Stimulated activated naive B cell treated with anti-CD40 and anti-IgM and Interleukin-4, amounts not matched to agents 10 μg/mL and 1 μg/mL and 100 μg/mL, for 72 hours (primary cell): ENCODE measurements at regions not wholly inside any gene's neighbourhood (a gene's known extent, or its start where the extent isn't known, plus 50 kb on each side); places are given as distances from the start of the nearest gene placed in this dataset.

Experiments
- ATAC-seq, 2 donors: fragments of 150-1000 bp; cut with Tn5 transposase; replicated peaks; 2 replicates each; pipeline ENCODE4 v1.10.0; 2021; ENCODE audit warnings: moderate library complexity in 1 of 2
- DNase-seq: peaks from one replicate; pipeline ENCODE4 v3.0.0; 2021
- H3K27ac Mint-ChIP-seq: one replicate; pipeline ENCODE4 v1.8.0; 2022; ENCODE audit warnings: mild to moderate bottlenecking, mixed read lengths
- H3K27me3 Mint-ChIP-seq, 2 donors: one replicate each; pipeline ENCODE4 v1.8.0; 2022; ENCODE audit warnings: mixed read lengths in 2 of 2
- H3K36me3 Mint-ChIP-seq, 2 donors: one replicate each; pipeline ENCODE4 v1.8.0; 2022; ENCODE audit warnings: mixed read lengths in 2 of 2, mild to moderate bottlenecking in 1 of 2
- H3K4me1 Mint-ChIP-seq, 2 donors: one replicate each; pipeline ENCODE4 v1.8.0; 2022; ENCODE audit warnings: mixed read lengths in 2 of 2, mild to moderate bottlenecking in 1 of 2
- H3K4me3 Mint-ChIP-seq, 2 donors: one replicate each; pipeline ENCODE4 v1.8.0; 2022; ENCODE audit warnings: mild to moderate bottlenecking in 2 of 2, mixed read lengths in 2 of 2, moderate library complexity in 1 of 2
- H3K9me3 Mint-ChIP-seq, 2 donors: one replicate each; pipeline ENCODE4 v1.8.0; 2022; ENCODE audit warnings: mixed read lengths in 2 of 2, mild to moderate bottlenecking in 1 of 2

- H3K4me1 Mint-ChIP-seq: no peaks in the 10 kb centered on the region
- no peaks in the 10 kb centered on the region for H3K36me3 Mint-ChIP-seq
- H3K27ac Mint-ChIP-seq: no peak overlapping the region
- no peak overlapping the region for H3K4me3 Mint-ChIP-seq
- ATAC-seq (no peak), DNase-seq (no peak)
- H3K27me3 Mint-ChIP-seq: peaks cover 0 to 3% of the 10 kb centered on the region in 2 donors
- peaks cover 0 to 1% of the 10 kb centered on the region in 2 donors for H3K9me3 Mint-ChIP-seq
Observed at GRCh38 chr2:2575181-2575577, 244.1 kb upstream of the MYT1L start.

DNA sequence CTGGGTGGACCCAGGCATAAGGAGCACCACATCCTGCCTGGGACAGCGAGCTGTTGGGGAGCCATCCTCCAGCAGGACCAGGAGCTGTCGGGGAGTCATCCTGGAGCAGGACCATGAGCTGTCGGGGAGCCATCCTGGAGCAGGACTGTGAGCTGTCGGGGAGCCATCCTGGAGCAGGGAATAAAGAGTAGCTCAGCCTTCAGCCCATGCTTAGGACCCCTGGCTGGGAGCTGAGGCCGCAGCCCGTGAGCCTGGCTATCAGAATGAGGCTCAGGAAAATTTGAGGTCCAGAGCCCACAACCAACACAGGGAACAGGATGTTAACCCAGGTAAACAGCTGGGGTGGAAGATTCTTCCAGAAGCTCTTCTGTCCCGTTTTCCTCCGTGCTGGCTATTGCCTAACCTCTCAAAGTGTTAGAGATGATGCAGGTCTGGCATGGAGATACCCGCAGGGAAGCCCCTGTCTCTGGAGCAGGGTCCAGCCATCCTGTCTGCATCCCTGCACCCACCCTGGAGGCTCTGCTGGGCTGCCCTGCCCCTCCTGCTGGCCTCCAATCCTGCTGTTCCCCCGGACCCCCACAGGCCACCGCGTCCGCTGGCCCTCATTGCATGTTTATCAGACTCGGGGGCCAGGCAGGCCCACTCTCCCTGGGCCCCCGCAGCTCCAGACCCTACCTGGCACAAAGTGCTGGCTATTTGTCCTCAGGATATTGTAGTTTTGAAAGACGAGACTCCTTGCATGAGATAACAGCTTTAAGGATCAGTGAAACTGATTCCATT, 243.5 kb upstream of the MYT1L start:
- peaks cover 0 to 1% of the 10 kb centered on the region in 2 donors for H3K9me3 Mint-ChIP-seq
- DNase-seq (no peak), ATAC-seq (no peak)
- peaks cover 0 to 3% of the 10 kb centered on the region in 2 donors for H3K27me3 Mint-ChIP-seq
- no peak overlapping the region for H3K4me3 Mint-ChIP-seq
- H3K36me3 Mint-ChIP-seq: no peaks in the 10 kb centered on the region
- H3K4me1 Mint-ChIP-seq: no peaks in the 10 kb centered on the region
- no peak overlapping the region for H3K27ac Mint-ChIP-seq

GRCh38 chr2:2573658-2574293, 242.7 kb upstream of the MYT1L start:
- DNase-seq: no peak
- Mint-ChIP-seq H3K27ac (no peak overlapping the region), H3K4me3 (no peak overlapping the region), H3K9me3 (peaks cover 0 to 1% of the 10 kb centered on the region in 2 donors), H3K4me1 (no peaks in the 10 kb centered on the region), H3K36me3 (no peaks in the 10 kb centered on the region), H3K27me3 (peaks cover 0 to 3% of the 10 kb centered on the region in 2 donors)
- peak; percentile 25 to 36 for ATAC-seq

- DNase-seq: no peak
- peaks cover 0 to 3% of the 10 kb centered on the region in 2 donors for H3K27me3 Mint-ChIP-seq
Observed at GRCh38 chr2:2573205-2573604, 242.1 kb upstream of the MYT1L start.

DNA sequence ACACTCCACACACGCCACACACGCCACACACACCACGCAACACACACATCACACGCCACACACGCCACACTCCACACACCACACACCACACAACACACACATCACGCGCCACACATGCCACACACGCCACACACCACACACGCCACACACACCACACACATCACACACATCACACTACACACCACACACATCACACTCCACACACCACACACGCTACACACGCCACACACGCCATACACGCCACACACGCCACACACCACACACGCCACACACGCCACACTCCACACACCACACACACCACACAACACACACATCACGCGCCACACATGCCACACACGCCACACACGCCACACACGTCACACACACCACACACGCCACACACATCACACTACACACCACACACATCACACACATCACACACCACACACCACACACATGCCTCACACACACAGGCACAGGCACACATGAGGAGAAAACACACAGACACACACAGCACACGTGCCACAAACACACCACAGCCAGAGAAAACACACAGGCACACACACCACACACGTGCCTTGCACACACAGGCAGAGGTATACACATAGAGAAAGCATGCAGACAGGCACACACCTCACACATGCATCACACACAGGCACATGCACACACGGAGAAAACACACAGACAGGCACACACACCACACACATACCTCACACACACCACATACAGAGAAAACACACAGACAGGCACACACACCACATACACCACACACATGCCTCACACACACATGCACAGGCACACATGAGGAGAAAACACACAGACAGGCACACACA, 241.5 kb upstream of the MYT1L start:
- DNase-seq (no peak), ATAC-seq (no peak)
- peaks cover 0 to 1% of the 10 kb centered on the region in 2 donors for H3K9me3 Mint-ChIP-seq
- H3K4me1 Mint-ChIP-seq: no peaks in the 10 kb centered on the region
- no peak overlapping the region for H3K4me3 Mint-ChIP-seq
- H3K27ac Mint-ChIP-seq: no peak overlapping the region
- H3K27me3 Mint-ChIP-seq: peaks cover 0 to 3% of the 10 kb centered on the region in 2 donors
- no peaks in the 10 kb centered on the region for H3K36me3 Mint-ChIP-seq

More at GRCh38 chr2:2573205-2573604, 242.1 kb upstream of the MYT1L start:
- no peak overlapping the region for H3K27ac Mint-ChIP-seq
- H3K36me3 Mint-ChIP-seq: no peaks in the 10 kb centered on the region
- H3K4me3 Mint-ChIP-seq: no peak overlapping the region
- ATAC-seq: no peak
- no peaks in the 10 kb centered on the region for H3K4me1 Mint-ChIP-seq
- peaks cover 0 to 1% of the 10 kb centered on the region in 2 donors for H3K9me3 Mint-ChIP-seq

DNA sequence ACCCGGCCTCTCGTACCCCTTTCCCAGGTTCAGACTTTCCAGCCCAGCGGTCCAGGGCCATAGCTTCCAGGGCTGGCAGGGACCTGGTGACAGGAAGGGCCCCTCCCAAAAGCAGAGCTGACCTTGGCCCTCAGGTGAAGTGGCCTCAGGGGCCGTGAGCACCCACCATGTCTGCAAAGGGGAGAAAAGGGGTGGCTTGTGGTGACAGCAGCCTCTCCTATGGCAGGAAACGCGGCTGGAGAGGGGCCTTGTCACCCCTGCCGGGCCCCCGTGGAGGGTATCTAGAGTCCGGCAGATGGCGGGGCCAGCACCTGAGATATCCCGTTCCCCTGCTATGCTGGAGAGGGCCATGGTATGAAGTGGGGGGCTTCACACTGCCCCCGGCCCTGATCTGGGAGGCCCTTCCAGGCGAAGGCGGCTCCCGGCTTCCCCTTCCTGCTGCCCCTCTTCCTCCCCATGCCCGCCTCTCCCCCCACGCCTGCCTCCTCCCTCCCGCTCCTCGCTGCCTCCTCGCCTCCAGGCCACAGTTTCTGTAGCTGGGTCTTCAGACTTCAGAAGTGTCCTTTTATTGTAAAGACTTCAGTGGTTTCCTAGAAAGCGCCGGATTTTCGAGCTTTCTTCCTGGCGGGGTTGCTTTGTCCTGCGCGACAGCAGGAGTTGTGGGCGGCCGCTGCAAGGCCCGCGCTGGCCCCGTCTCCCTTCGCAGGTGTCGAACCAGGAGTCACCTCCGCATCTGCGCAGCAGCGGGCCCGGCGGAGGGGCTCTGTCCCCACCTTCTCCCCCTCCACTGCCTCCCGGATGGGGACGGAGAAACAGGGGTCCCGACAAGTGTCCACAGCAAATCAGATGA, 240.5 kb upstream of the MYT1L start:
- ATAC-seq: no peak
- DNase-seq: no peak
- no peaks in the 10 kb centered on the region for H3K36me3 Mint-ChIP-seq
- H3K27me3 Mint-ChIP-seq: no peaks in the 10 kb centered on the region
- peaks cover 0 to 1% of the 10 kb centered on the region in 2 donors for H3K9me3 Mint-ChIP-seq
- H3K27ac Mint-ChIP-seq: no peak overlapping the region
- H3K4me1 Mint-ChIP-seq: no peaks in the 10 kb centered on the region
- H3K4me3 Mint-ChIP-seq: no peak overlapping the region

DNA sequence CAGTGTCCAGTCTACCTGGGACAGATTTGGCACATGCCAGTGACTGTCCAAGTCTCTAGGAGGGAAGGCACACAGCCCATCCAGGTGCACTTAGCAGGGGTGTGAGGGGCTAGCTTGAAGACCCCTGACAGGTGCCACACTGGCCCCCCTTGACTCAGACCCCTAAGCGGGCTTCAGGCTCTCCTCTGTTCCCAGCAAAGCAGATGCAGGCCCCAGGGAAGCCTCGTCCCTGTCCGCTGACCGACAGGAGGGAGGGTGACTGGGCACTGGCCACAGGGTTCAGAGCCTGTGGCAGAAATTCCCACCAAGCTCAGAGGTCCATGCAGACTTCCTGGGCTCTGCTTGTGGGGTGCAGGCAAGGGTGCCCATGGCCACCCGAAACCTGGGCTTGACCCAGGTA, 239.8 kb upstream of the MYT1L start:
- Mint-ChIP-seq H3K9me3 (peaks cover 0 to 1% of the 10 kb centered on the region in 2 donors), H3K27ac (no peak overlapping the region), H3K4me1 (no peaks in the 10 kb centered on the region), H3K27me3 (no peaks in the 10 kb centered on the region), H3K4me3 (no peak overlapping the region), H3K36me3 (no peaks in the 10 kb centered on the region)
- no peak for DNase-seq
- no peak for ATAC-seq

DNA sequence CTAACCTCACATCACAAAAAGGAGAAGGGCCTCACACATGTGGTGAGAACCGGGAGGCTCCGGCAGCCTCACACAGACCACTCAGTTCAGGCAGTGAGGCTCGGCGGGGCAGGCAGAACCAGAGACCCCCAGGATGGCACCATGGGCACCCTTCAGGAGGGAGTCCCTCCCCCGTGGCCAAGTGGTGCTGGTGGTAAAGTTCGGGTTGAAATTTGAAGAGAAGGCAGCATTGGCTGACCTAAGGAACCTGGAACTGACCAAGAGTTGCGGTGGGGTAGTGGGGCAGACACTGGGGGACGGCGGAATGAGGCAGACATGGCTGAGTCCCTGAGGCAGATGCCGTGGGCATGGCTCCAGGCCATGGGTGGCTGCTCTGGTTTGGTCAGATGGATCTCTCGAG, 239.3 kb upstream of the MYT1L start:
- no peak overlapping the region for H3K27ac Mint-ChIP-seq
- H3K36me3 Mint-ChIP-seq: no peaks in the 10 kb centered on the region
- H3K9me3 Mint-ChIP-seq: peaks cover 0 to 1% of the 10 kb centered on the region in 2 donors
- H3K4me1 Mint-ChIP-seq: no peaks in the 10 kb centered on the region
- no peak overlapping the region for H3K4me3 Mint-ChIP-seq
- DNase-seq: no peak
- ATAC-seq: no peak
- H3K27me3 Mint-ChIP-seq: no peaks in the 10 kb centered on the region

GRCh38 chr2:2569836-2570235, 238.8 kb upstream of the MYT1L start:
- H3K27me3 Mint-ChIP-seq: no peaks in the 10 kb centered on the region
- no peak for DNase-seq
- H3K9me3 Mint-ChIP-seq: peaks cover 0 to under 1% of the 10 kb centered on the region in 2 donors
- no peaks in the 10 kb centered on the region for H3K36me3 Mint-ChIP-seq
- no peaks in the 10 kb centered on the region for H3K4me1 Mint-ChIP-seq
- H3K4me3 Mint-ChIP-seq: no peak overlapping the region
- no peak for ATAC-seq
- no peak overlapping the region for H3K27ac Mint-ChIP-seq

- ATAC-seq (no peak), DNase-seq (no peak)
- Mint-ChIP-seq H3K4me1 (no peaks in the 10 kb centered on the region), H3K36me3 (no peaks in the 10 kb centered on the region), H3K27ac (no peak overlapping the region), H3K9me3 (no peaks in the 10 kb centered on the region), H3K27me3 (no peaks in the 10 kb centered on the region), H3K4me3 (no peak overlapping the region)
Observed at GRCh38 chr2:2569306-2569705, 238.2 kb upstream of the MYT1L start.

DNA sequence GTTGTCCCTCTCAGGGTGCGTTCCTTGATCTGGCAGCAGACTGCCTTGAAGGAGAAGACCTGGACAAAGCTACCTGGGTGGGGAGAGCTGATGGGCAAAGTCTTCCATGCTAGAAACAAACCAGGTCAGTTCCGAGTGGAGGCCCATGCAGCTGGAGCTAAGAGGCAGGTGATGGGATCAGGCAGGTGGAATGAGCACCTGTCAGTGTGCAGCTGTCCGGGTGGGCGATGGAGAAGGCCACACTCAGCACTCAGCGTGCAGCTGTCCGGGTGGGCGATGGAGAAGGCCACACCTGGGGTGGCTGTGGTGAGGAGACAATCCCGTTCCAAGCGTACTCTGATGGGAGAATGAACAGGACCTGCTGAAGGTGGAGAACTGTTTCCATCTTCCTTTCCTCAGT, 237.3 kb upstream of the MYT1L start:
- no peak overlapping the region for H3K27ac Mint-ChIP-seq
- no peaks in the 10 kb centered on the region for H3K4me1 Mint-ChIP-seq
- H3K9me3 Mint-ChIP-seq: no peaks in the 10 kb centered on the region
- DNase-seq: no peak
- ATAC-seq: no peak
- no peaks in the 10 kb centered on the region for H3K36me3 Mint-ChIP-seq
- peaks cover 0 to 1% of the 10 kb centered on the region in 2 donors for H3K27me3 Mint-ChIP-seq
- H3K4me3 Mint-ChIP-seq: no peak overlapping the region

GRCh38 chr2:2567776-2568175, 236.7 kb upstream of the MYT1L start:
- ATAC-seq (no peak), DNase-seq (no peak)
- Mint-ChIP-seq H3K27ac (no peak overlapping the region), H3K27me3 (peaks cover 0 to 5% of the 10 kb centered on the region in 2 donors), H3K36me3 (no peaks in the 10 kb centered on the region), H3K4me1 (no peaks in the 10 kb centered on the region), H3K4me3 (no peak overlapping the region), H3K9me3 (peaks cover 0 to 2% of the 10 kb centered on the region in 2 donors)

GRCh38 chr2:2566396-2567323, 235.6 kb upstream of the MYT1L start:
- no peak for DNase-seq
- H3K9me3 Mint-ChIP-seq: peaks cover 0 to 2% of the 10 kb centered on the region in 2 donors
- no peaks in the 10 kb centered on the region for H3K4me1 Mint-ChIP-seq
- no peak overlapping the region for H3K27ac Mint-ChIP-seq
- peaks cover 0 to 5% of the 10 kb centered on the region in 2 donors for H3K27me3 Mint-ChIP-seq
- no peaks in the 10 kb centered on the region for H3K36me3 Mint-ChIP-seq
- H3K4me3 Mint-ChIP-seq: no peak overlapping the region
- ATAC-seq: no peak
